Neuronal stem cell (in vitro differentiated cells): ENCODE measurements at regions not wholly inside any gene's neighbourhood (a gene's known extent, or its start where the extent isn't known, plus 50 kb on each side); places are given as distances from the start of the nearest gene placed in this dataset.

Experiments used
- DNase-seq: peaks from one replicate; pipeline ENCODE4 v3.0.0-alpha.2; 2013; ENCODE audit warnings: low spot score
- H2AFZ ChIP-seq: one replicate; pipeline ENCODE4 v1.6.1; 2013; ENCODE audit warnings: mild to moderate bottlenecking, low read length, inconsistent platforms
- H2AK5ac ChIP-seq: 2 replicates; pipeline ENCODE4 v1.6.1; 2013; ENCODE audit warnings: low read depth, mild to moderate bottlenecking, inconsistent platforms, low read length, moderate library complexity, mixed read lengths
- H2BK120ac ChIP-seq: 2 replicates; pipeline ENCODE4 v1.6.1; 2013; ENCODE audit warnings: low read depth, mild to moderate bottlenecking, inconsistent platforms, low read length, moderate library complexity, mixed read lengths
- H2BK12ac ChIP-seq: one replicate; pipeline ENCODE4 v1.6.1; 2013; ENCODE audit warnings: low read length, inconsistent platforms
- H2BK15ac ChIP-seq: 2 replicates; pipeline ENCODE4 v1.6.1; 2013; ENCODE audit warnings: mild to moderate bottlenecking, low read length, inconsistent platforms, mixed read lengths
- H2BK5ac ChIP-seq: one replicate; pipeline ENCODE4 v1.6.1; 2013; ENCODE audit warnings: inconsistent platforms, mild to moderate bottlenecking, low read length, moderate library complexity
- H3K14ac ChIP-seq: one replicate; pipeline ENCODE4 v1.6.1; 2013; ENCODE audit warnings: low read length, inconsistent platforms
- H3K18ac ChIP-seq: 2 replicates; pipeline ENCODE4 v1.6.1; 2013; ENCODE audit warnings: low read length, inconsistent platforms
- H3K23ac ChIP-seq: 2 replicates; pipeline ENCODE4 v1.6.1; 2013; ENCODE audit warnings: low read depth, mild to moderate bottlenecking, mixed read lengths, low read length, inconsistent platforms; ENCODE audit not compliant: poor library complexity
- H3K27ac ChIP-seq: replicated peaks from 3 replicates; pipeline ENCODE4 v1.5.1; 2013; ENCODE audit warnings: low read length, inconsistent platforms
- H3K27me3 ChIP-seq, 3 experiments: 2 replicates each; pipeline ENCODE4 v1.6.1; 2013; ENCODE audit warnings: low read length in 3 of 3, mild to moderate bottlenecking in 2 of 3, inconsistent platforms in 1 of 3, low read depth in 1 of 3, mixed read lengths in 1 of 3, moderate library complexity in 1 of 3; ENCODE audit not compliant: control insufficient read depth in 3 of 3, insufficient read depth in 3 of 3
- H3K36me3 ChIP-seq, 2 donors: replicated peaks in 1 of 2; 2 replicates each; pipeline ENCODE4 v1.6.1; 2013; ENCODE audit warnings: low read length in 2 of 2; ENCODE audit not compliant: control insufficient read depth in 2 of 2, insufficient read depth in 2 of 2
- H3K4ac ChIP-seq: 2 replicates; pipeline ENCODE4 v1.6.1; 2013; ENCODE audit warnings: inconsistent platforms, mild to moderate bottlenecking, low read length, moderate library complexity
- H3K4me1 ChIP-seq, 2 donors: 1 replicate in 1 of 2; 2 replicates in 1 of 2; pipeline ENCODE4 v1.6.1; 2013; ENCODE audit warnings: low read length in 2 of 2, low read depth in 1 of 2; ENCODE audit not compliant: control insufficient read depth in 2 of 2, insufficient read depth in 1 of 2
- H3K4me2 ChIP-seq: one replicate; pipeline ENCODE4 v1.6.1; 2013; ENCODE audit warnings: mild to moderate bottlenecking, low read length, inconsistent platforms; ENCODE audit not compliant: insufficient read depth, poor library complexity, severe bottlenecking
- H3K4me3 ChIP-seq, 2 donors: 2 replicates each; pipeline ENCODE4 v1.5.1; 2013; ENCODE audit warnings: low read length in 2 of 2, mild to moderate bottlenecking in 2 of 2, inconsistent platforms in 1 of 2, moderate library complexity in 1 of 2
- H3K79me1 ChIP-seq: one replicate; pipeline ENCODE4 v1.6.1; 2013; ENCODE audit warnings: low read depth, mild to moderate bottlenecking, inconsistent platforms, low read length, moderate library complexity
- H3K9ac ChIP-seq: one replicate; pipeline ENCODE4 v1.6.1; 2013; ENCODE audit warnings: mild to moderate bottlenecking, low read depth, low read length, inconsistent platforms; ENCODE audit not compliant: poor library complexity
- H3K9me3 ChIP-seq, 2 donors: replicated peaks in 1 of 2; 2 replicates each; pipeline versions ENCODE3 to v1.6.1; 2013; ENCODE audit warnings: low read length in 2 of 2, mild to moderate bottlenecking in 2 of 2, inconsistent platforms in 1 of 2, low read depth in 1 of 2, mixed read lengths in 1 of 2, moderate library complexity in 1 of 2; ENCODE audit not compliant: control insufficient read depth in 2 of 2, insufficient read depth in 1 of 2
- H4K8ac ChIP-seq: one replicate; pipeline ENCODE4 v1.6.1; 2013; ENCODE audit warnings: low read depth, mild to moderate bottlenecking, inconsistent platforms, low read length, moderate library complexity
- H4K91ac ChIP-seq: one replicate; pipeline ENCODE4 v1.6.1; 2013; ENCODE audit warnings: low read length, low read depth, mild to moderate bottlenecking, inconsistent platforms; ENCODE audit not compliant: poor library complexity
- WGBS, 2 donors: extraction: QIAGEN DNeasy Blood & Tissue Kit; methylation state at CpG; one replicate each; pipeline ENCODE4 v1.1.7; 2013; ENCODE audit warnings: missing lambda C conversion rate in 2 of 2, mixed read lengths in 1 of 2; ENCODE audit not compliant: insufficient read length in 2 of 2, insufficient replicate concordance in 1 of 2; ENCODE audit errors: extremely low coverage in 2 of 2; 5-methylcytosine and 5-hydroxymethylcytosine counted together

- H3K27me3 ChIP-seq, result no peaks in the 10 kb centered on the region
- H3K4ac ChIP-seq, result no peak overlapping the region
- no peaks in the 10 kb centered on the region for H3K79me1 ChIP-seq
- H3K23ac ChIP-seq, result no peak overlapping the region
- no peak overlapping the region for H3K27ac ChIP-seq
- H2BK120ac ChIP-seq, result no peak overlapping the region
- no peak overlapping the region for H4K91ac ChIP-seq
- no peak overlapping the region for H3K4me2 ChIP-seq
- H3K14ac ChIP-seq, result peak overlapping the region; percentile 59
- H2BK12ac ChIP-seq, result no peak overlapping the region
- no peak overlapping the region for H2BK15ac ChIP-seq
- H4K8ac ChIP-seq, result no peak overlapping the region
- H3K4me3 ChIP-seq, result no peak overlapping the region
- H3K9ac ChIP-seq, result no peak overlapping the region
- no CpG with 5 or more reads among the region's 7 CpGs for WGBS, 2 donors
- H3K36me3 ChIP-seq, result no peaks in the 10 kb centered on the region
- no peak overlapping the region for H3K18ac ChIP-seq
- H3K9me3 ChIP-seq, result peaks cover 0 to 2% of the 10 kb centered on the region in 2 donors
- no peak overlapping the region for H2AFZ ChIP-seq
- peaks cover 0 to 3% of the 10 kb centered on the region in 2 donors for H3K4me1 ChIP-seq
- DNase-seq, result no peak
- no peak overlapping the region for H2AK5ac ChIP-seq
- no peak overlapping the region for H2BK5ac ChIP-seq
These were observed 141.4 kb downstream of the LRRC70 start for GRCh38 chr5:62720031-62720441.

DNA sequence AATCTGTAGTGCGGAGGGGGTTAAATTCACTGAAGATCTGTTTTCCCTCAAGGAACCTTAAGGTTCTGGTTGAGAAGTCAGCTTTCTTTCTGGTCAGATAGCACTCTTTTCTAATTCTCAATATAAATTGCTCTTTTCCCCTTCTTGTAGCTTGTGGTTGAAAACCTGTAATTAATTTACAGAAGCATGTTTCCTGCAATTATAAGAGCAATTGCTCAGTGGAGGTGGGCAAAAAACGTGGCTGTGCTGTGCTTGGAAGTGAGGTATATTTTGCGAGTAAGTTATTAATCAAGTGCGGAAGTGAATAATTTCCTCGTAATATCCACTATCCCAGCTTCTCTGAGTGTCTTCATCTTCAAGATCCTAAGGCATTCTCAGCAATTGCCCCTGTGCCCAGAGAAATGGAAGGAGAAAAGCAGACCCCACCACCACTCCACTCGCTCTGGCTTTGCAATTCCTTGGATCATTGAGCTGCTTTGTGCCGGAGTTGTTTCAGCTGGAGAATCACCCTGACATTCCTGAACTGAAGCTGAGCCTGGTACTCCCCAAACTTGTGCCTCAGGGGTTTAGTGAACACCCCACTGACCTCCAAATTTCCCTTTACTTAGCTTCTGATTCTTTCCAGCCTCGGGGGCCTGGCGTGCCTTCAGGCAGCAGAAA is 140.6 kb downstream of the LRRC70 start:
- Histone ChIP-seq H2BK12ac (no peak overlapping the region), H3K36me3 (no peaks in the 10 kb centered on the region), H2AK5ac (no peak overlapping the region), H3K4me1 (peaks cover 0 to 3% of the 10 kb centered on the region in 2 donors), H2BK15ac (no peak overlapping the region), H3K4ac (no peak overlapping the region), H3K9ac (no peak overlapping the region), H3K4me3 (no peak overlapping the region), H3K27me3 (no peaks in the 10 kb centered on the region), H4K91ac (no peak overlapping the region), H3K14ac (no peak overlapping the region), H3K27ac (no peak overlapping the region), H3K9me3 (peaks cover 0 to 2% of the 10 kb centered on the region in 2 donors), H2AFZ (no peak overlapping the region), H3K18ac (no peak overlapping the region), H2BK120ac (no peak overlapping the region), H3K4me2 (no peak overlapping the region), H3K79me1 (no peaks in the 10 kb centered on the region), H4K8ac (no peak overlapping the region), H2BK5ac (no peak overlapping the region), H3K23ac (no peak overlapping the region)
- no peak for DNase-seq
- WGBS, 2 donors, result no CpG with 5 or more reads among the region's 9 CpGs

- no peak overlapping the region for H3K4me3 ChIP-seq
- H2BK12ac ChIP-seq, result no peak overlapping the region
- WGBS, 2 donors, result no CpG with 5 or more reads among the region's 2 CpGs
- peaks cover 0 to 3% of the 10 kb centered on the region in 2 donors for H3K4me1 ChIP-seq
- no peak overlapping the region for H2BK5ac ChIP-seq
- no peak for DNase-seq
- no peaks in the 10 kb centered on the region for H3K36me3 ChIP-seq
- H3K18ac ChIP-seq, result no peak overlapping the region
- H2AK5ac ChIP-seq, result no peak overlapping the region
- no peak overlapping the region for H3K27ac ChIP-seq
- no peak overlapping the region for H3K4me2 ChIP-seq
- no peak overlapping the region for H3K4ac ChIP-seq
- no peak overlapping the region for H2AFZ ChIP-seq
- no peak overlapping the region for H4K91ac ChIP-seq
- no peaks in the 10 kb centered on the region for H3K27me3 ChIP-seq
- H3K9ac ChIP-seq, result no peak overlapping the region
- H3K23ac ChIP-seq, result no peak overlapping the region
- H3K9me3 ChIP-seq, result peaks cover 0 to 2% of the 10 kb centered on the region in 2 donors
- H3K14ac ChIP-seq, result no peak overlapping the region
- no peak overlapping the region for H4K8ac ChIP-seq
- H2BK15ac ChIP-seq, result no peak overlapping the region
- H3K79me1 ChIP-seq, result no peaks in the 10 kb centered on the region
- H2BK120ac ChIP-seq, result no peak overlapping the region
These were observed 139.7 kb downstream of the LRRC70 start for GRCh38 chr5:62718324-62718723.

GRCh38 chr5:62717301-62717933 is 138.8 kb downstream of the LRRC70 start:
- Histone ChIP-seq H2AFZ (peak overlapping the region; percentile 14), H3K27me3 (no peaks in the 10 kb centered on the region), H3K4me1 (peaks cover 0 to 3% of the 10 kb centered on the region in 2 donors), H4K91ac (no peak overlapping the region), H2BK5ac (no peak overlapping the region), H2BK12ac (no peak overlapping the region), H3K4me2 (no peak overlapping the region), H4K8ac (no peak overlapping the region), H3K9me3 (peaks cover 0 to under 1% of the 10 kb centered on the region in 2 donors), H3K36me3 (no peaks in the 10 kb centered on the region), H3K79me1 (no peaks in the 10 kb centered on the region), H2BK120ac (no peak overlapping the region), H3K4me3 (no peak overlapping the region), H2AK5ac (no peak overlapping the region), H2BK15ac (no peak overlapping the region), H3K9ac (no peak overlapping the region), H3K27ac (no peak overlapping the region), H3K23ac (no peak overlapping the region), H3K18ac (no peak overlapping the region), H3K14ac (no peak overlapping the region), H3K4ac (no peak overlapping the region)
- no peak for DNase-seq
- no CpG with 5 or more reads among the region's 2 CpGs for WGBS, 2 donors
